ENCODE measurements at regions not wholly inside any gene's neighbourhood (a gene's known extent, or its start where the extent isn't known, plus 50 kb on each side); places are given as distances from the start of the nearest gene placed in this dataset.

DNA sequence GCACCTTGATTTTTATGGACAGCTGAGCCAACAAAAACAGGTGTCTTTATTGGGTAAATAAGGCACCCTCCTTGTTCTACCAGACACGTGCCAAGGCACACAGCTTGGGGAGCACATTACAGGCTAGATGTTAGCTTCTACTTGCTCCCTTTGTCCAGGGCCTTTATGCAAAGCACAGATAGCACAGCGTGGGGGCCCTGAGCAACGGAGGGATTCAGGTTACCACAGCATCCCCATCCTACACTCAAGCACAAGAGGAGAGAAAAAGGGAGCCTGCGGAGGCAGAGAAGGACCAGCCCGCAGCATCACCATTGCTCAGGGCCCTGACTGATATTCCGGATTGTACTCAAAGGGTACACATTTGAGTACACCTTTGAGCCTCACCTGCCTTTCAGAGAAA is 181.7 kb upstream of the KIF2A start:
- TF ChIP-seq, protein P1, sequence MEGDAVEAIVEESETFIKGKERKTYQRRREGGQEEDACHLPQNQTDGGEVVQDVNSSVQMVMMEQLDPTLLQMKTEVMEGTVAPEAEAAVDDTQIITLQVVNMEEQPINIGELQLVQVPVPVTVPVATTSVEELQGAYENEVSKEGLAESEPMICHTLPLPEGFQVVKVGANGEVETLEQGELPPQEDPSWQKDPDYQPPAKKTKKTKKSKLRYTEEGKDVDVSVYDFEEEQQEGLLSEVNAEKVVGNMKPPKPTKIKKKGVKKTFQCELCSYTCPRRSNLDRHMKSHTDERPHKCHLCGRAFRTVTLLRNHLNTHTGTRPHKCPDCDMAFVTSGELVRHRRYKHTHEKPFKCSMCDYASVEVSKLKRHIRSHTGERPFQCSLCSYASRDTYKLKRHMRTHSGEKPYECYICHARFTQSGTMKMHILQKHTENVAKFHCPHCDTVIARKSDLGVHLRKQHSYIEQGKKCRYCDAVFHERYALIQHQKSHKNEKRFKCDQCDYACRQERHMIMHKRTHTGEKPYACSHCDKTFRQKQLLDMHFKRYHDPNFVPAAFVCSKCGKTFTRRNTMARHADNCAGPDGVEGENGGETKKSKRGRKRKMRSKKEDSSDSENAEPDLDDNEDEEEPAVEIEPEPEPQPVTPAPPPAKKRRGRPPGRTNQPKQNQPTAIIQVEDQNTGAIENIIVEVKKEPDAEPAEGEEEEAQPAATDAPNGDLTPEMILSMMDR (IDR thresholded peaks at IDR 0.05; ENCODE audit: low read depth, low read length) = no peak
- TF ChIP-seq, protein P2, sequence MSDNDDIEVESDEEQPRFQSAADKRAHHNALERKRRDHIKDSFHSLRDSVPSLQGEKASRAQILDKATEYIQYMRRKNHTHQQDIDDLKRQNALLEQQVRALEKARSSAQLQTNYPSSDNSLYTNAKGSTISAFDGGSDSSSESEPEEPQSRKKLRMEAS (IDR thresholded peaks at IDR 0.05; ENCODE audit: low read depth, low read length) = no peak
- TF ChIP-seq MYC (IDR thresholded peaks at IDR 0.05; ENCODE audit: low read depth, low read length) = no peak
- no peak for TF ChIP-seq POLR2A (IDR thresholded peaks at IDR 0.05; ENCODE audit: extremely low read depth, insufficient read length)

All from NB4 (cell line).